ENCODE measurements at regions not wholly inside any gene's neighbourhood (a gene's known extent, or its start where the extent isn't known, plus 50 kb on each side); places are given as distances from the start of the nearest gene placed in this dataset.

GRCh38 chr6:133635447-133635846, 253.5 kb upstream of the TCF21 start:
- no peak for TF ChIP-seq CTCF (IDR thresholded peaks at IDR 0.05; ENCODE audit: insufficient read depth, low read depth, low read length)
- no peak for TF ChIP-seq EZH2 (IDR thresholded peaks at IDR 0.05; ENCODE audit: insufficient read depth, low read length)
